HCT116 (cell line): ENCODE measurements at regions not wholly inside any gene's neighbourhood (a gene's known extent, or its start where the extent isn't known, plus 50 kb on each side); places are given as distances from the start of the nearest gene placed in this dataset.

Source experiments
- ATAC-seq: fragments of 200-7000 bp; cut with Tn5 transposase; 2 replicates; pipeline ENCODE4 v1.9.1; 2020; ENCODE audit warnings: mild to moderate bottlenecking, moderate library complexity
- BruUV-seq: library from RNA; stranded (reverse); fragments of 400-500 nt; replicated peaks from 2 replicates; lab custom pipeline; 2021; lab: Mats Ljungman, UMichigan
- CTCF ChIA-PET: fragments of 300-600 bp; sonication (Branson Sonifier 250); formaldehyde crosslinking; loops from one replicate; lab custom pipeline; 2021; ENCODE audit warnings: antibody characterized with exemption; lab: Charles Lee
- POLR2A ChIA-PET: fragments of 300-600, 350-600 bp; sonication (Branson Sonifier 250); formaldehyde crosslinking; loops from one replicate; lab custom pipeline; 2021; ENCODE audit warnings: antibody characterized with exemption; lab: Charles Lee
- RAD21 ChIA-PET, 2 experiments: fragments of 300-600 bp; sonication (Branson Sonifier 250); formaldehyde crosslinking; loops; one replicate each; lab custom pipeline; 2023; ENCODE audit warnings: low total read pairs in 2 of 2; ENCODE audit not compliant: uncharacterized antibody in 2 of 2, unreplicated experiment in 2 of 2, low non-redundant PET in 1 of 2; lab: Charles Lee
- DNase-seq: peaks from one replicate; pipeline ENCODE4 v3.0.0-alpha.2; 2010; ENCODE audit warnings: low read depth, low spot score
- H2AFZ ChIP-seq: fragments of 200-600 bp; shearing (Covaris generic), sonication (generic); 2 replicates; pipeline ENCODE4 v1.6.1; 2017; ENCODE audit warnings: low read depth, mixed run types, mixed read lengths, antibody characterized with exemption, low read length; ENCODE audit not compliant: poor library complexity, severe bottlenecking
- H3K27ac ChIP-seq: 2 replicates; pipeline ENCODE4 v1.5.1; 2012; ENCODE audit warnings: low read depth, low read length
- H3K27me3 ChIP-seq: fragments of 200-600 bp; sonication (generic); 2 replicates; pipeline ENCODE4 v1.6.1; 2016; ENCODE audit warnings: mixed run types, low read length, mixed read lengths; ENCODE audit not compliant: insufficient read depth
- H3K36me3 ChIP-seq, 2 experiments: fragments of 200-500 bp in 1 of 2; fragments of 200-600 bp in 1 of 2; sonication (Bioruptor generic) in 1 of 2; sonication (generic) in 1 of 2; 2 replicates each; pipeline versions ENCODE4 v1.5.1 to v1.6.1; 2014 to 2016; ENCODE audit warnings: low read length in 2 of 2, inconsistent platforms in 1 of 2, mixed read lengths in 1 of 2, mixed run types in 1 of 2; ENCODE audit not compliant: insufficient read depth in 2 of 2, control insufficient read depth in 1 of 2
- H3K4me1 ChIP-seq, 2 experiments: fragments of 200-600 bp in 1 of 2; sonication (generic) in 1 of 2; 2 replicates each; pipeline versions ENCODE4 v1.5.1 to v1.6.1; 2012 to 2017; ENCODE audit warnings: low read length in 2 of 2, inconsistent platforms in 1 of 2, mild to moderate bottlenecking in 1 of 2, mixed read lengths in 1 of 2, mixed run types in 1 of 2, moderate library complexity in 1 of 2; ENCODE audit not compliant: insufficient read depth in 2 of 2, control insufficient read depth in 1 of 2
- H3K4me2 ChIP-seq: fragments of 200-600 bp; sonication (generic); 2 replicates; pipeline ENCODE4 v1.6.1; 2017; ENCODE audit warnings: mixed run types, low read length, mixed read lengths
- H3K4me3 ChIP-seq, 2 experiments: fragments of 200-600 bp in 1 of 2; sonication (generic) in 1 of 2; replicated peaks in 1 of 2; 2 replicates each; pipeline ENCODE4 v1.5.1; 2011 to 2016; ENCODE audit warnings: low read length in 2 of 2, control low read depth in 1 of 2, low read depth in 1 of 2, mild to moderate bottlenecking in 1 of 2, mixed read lengths in 1 of 2, mixed run types in 1 of 2
- H3K79me2 ChIP-seq: fragments of 200-600 bp; sonication (generic); 2 replicates; pipeline ENCODE4 v1.6.1; 2017; ENCODE audit warnings: mild to moderate bottlenecking, mixed run types, low read length, moderate library complexity, mixed read lengths; ENCODE audit not compliant: insufficient read depth
- H3K9ac ChIP-seq: fragments of 200-600 bp; sonication (generic); 2 replicates; pipeline ENCODE4 v1.6.1; 2016; ENCODE audit warnings: low read length, mixed read lengths
- H3K9me2 ChIP-seq: fragments of 200-600 bp; sonication (generic), shearing (Covaris generic); 2 replicates; pipeline ENCODE4 v1.6.1; 2017; ENCODE audit warnings: mixed run types, mild to moderate bottlenecking, moderate library complexity; ENCODE audit not compliant: insufficient read depth
- H3K9me3 ChIP-seq, 2 experiments: fragments of 200-500 bp in 1 of 2; fragments of 200-600 bp in 1 of 2; sonication (Bioruptor generic) in 1 of 2; sonication (generic) in 1 of 2; 2 replicates each; pipeline ENCODE4 v1.6.1; 2014 to 2017; ENCODE audit warnings: low read length in 2 of 2, mixed read lengths in 2 of 2, inconsistent platforms in 1 of 2, low read depth in 1 of 2, mild to moderate bottlenecking in 1 of 2, mixed run types in 1 of 2, moderate library complexity in 1 of 2; ENCODE audit not compliant: control insufficient read depth in 1 of 2, insufficient read depth in 1 of 2
- H4K20me1 ChIP-seq: fragments of 200-600 bp; sonication (generic), shearing (Covaris generic); 2 replicates; pipeline ENCODE4 v1.6.1; 2017; ENCODE audit warnings: mixed run types, mild to moderate bottlenecking, moderate library complexity; ENCODE audit not compliant: insufficient read depth
- CBX3 ChIP-seq: IDR thresholded peaks from 2 replicates; pipeline ENCODE4 v1.6.1; 2012; ENCODE audit warnings: low read depth
- CEBPB ChIP-seq: IDR thresholded peaks from 2 replicates; pipeline ENCODE4 v1.6.1; 2012; ENCODE audit warnings: low read depth
- CTCF ChIP-seq, 3 experiments: fragments of 200-600 bp in 1 of 3; sonication (generic) in 1 of 3; IDR thresholded peaks in 2 of 3; conservative IDR thresholded peaks in 1 of 3; 2 replicates each; pipeline ENCODE4 v1.5.1; 2012 to 2017; ENCODE audit warnings: low read depth in 2 of 3, low read length in 2 of 3, antibody characterized with exemption in 1 of 3, borderline replicate concordance in 1 of 3, control low read depth in 1 of 3, mild to moderate bottlenecking in 1 of 3, mixed read lengths in 1 of 3, mixed run types in 1 of 3, moderate library complexity in 1 of 3; ENCODE audit not compliant: insufficient read depth in 1 of 3
- ELF1 ChIP-seq: IDR thresholded peaks from 2 replicates; pipeline ENCODE4 v1.6.1; 2012; ENCODE audit warnings: low read depth, borderline replicate concordance
- EZH2 ChIP-seq: fragments of 200-600 bp; sonication (generic); IDR thresholded peaks from 2 replicates; pipeline ENCODE4 v1.6.1; 2017; ENCODE audit warnings: antibody characterized with exemption, mixed run types
- EZH2phosphoT487 ChIP-seq: fragments of 200-600 bp; IDR thresholded peaks from 2 replicates; pipeline ENCODE4 v1.6.1; 2018; ENCODE audit warnings: antibody characterized with exemption, borderline replicate concordance
- FOSL1 ChIP-seq: IDR thresholded peaks from 2 replicates; pipeline ENCODE4 v1.6.1; 2012; ENCODE audit warnings: low read depth
- RAD21 ChIP-seq: IDR thresholded peaks from 2 replicates; pipeline ENCODE4 v1.6.1; 2012; ENCODE audit warnings: low read depth, mild to moderate bottlenecking
- SP1 ChIP-seq: IDR thresholded peaks from 2 replicates; pipeline ENCODE4 v1.6.1; 2012; ENCODE audit warnings: low read depth
- TCF7L2 ChIP-seq: IDR thresholded peaks from 2 replicates; pipeline ENCODE4 v1.7.0; 2011; ENCODE audit warnings: borderline replicate concordance, inconsistent platforms; ENCODE audit not compliant: insufficient read depth, insufficient read length; ENCODE audit errors: extremely low read depth
- ZBTB33 ChIP-seq: IDR thresholded peaks from 2 replicates; pipeline ENCODE4 v1.6.1; 2011; ENCODE audit warnings: mild to moderate bottlenecking, low read length, moderate library complexity; ENCODE audit not compliant: insufficient replicate concordance; ENCODE audit errors: extremely low read depth
- ZFX ChIP-seq: fragments of 450-650 bp; IDR thresholded peaks from 2 replicates; pipeline ENCODE4 v1.6.1; 2017
- ZNF274 ChIP-seq: fragments of 200-500 bp; sonication (Bioruptor generic); IDR thresholded peaks from 2 replicates; pipeline ENCODE4 v1.6.1; 2014; ENCODE audit warnings: mild to moderate bottlenecking, low read depth, low read length, inconsistent platforms
- intact Hi-C: fragments of 100-400 bp; cut with micrococcal nuclease; formaldehyde crosslinking; loops from 2 replicates; pipeline ENCODE4 v1.10.0; 2022

DNA sequence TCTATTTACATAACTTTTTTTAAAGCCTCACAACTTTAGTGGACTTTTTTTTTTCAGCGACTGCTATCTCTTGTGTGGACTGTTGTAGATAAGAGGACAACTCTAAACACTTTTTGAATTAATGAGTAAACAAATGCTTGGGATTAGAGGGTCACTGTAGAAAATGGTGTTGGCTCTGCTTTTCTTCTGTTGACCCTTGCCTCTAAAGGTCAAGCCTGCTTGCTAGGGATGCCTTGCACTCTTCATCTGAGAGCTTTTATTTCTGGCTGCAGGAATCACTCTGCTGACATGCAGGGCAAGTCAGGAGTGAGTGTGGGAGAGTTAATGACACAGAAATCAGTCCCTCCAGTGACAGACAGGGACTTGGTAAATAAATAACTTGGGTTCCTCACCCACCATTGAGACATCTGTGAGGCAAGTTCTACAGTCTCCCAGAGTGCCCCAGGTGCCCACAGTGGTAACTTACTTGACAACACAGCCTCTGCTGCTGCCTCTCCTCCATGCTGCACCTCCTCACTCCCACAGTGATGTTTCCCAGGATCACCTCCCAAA, 390.1 kb downstream of the IL20RB start:
- Histone ChIP-seq H3K36me3 (no peaks in the 10 kb centered on the region), H3K9ac (no peak overlapping the region), H4K20me1 (no peaks in the 10 kb centered on the region), H3K9me2 (no peaks in the 10 kb centered on the region), H3K27me3 (0 out of 2 replicates have a peak, but pooled peaks cover 2% of the 10 kb centered on the region), H2AFZ (no peak overlapping the region), H3K27ac (no peak overlapping the region), H3K79me2 (no peaks in the 10 kb centered on the region), H3K9me3 (no peaks in the 10 kb centered on the region), H3K4me3 (no peak overlapping the region), H3K4me2 (no peak overlapping the region), H3K4me1 (no peaks in the 10 kb centered on the region)
- RAD21 ChIA-PET = no interaction called here
- CTCF ChIA-PET = no interaction called here
- TF ChIP-seq FOSL1 (no peak), RAD21 (no peak), CTCF (IDR thresholded peaks at IDR 0.05 in 2 of 3, conservative IDR thresholded peaks at IDR 0.05 in 1 of 3; ENCODE audit: borderline replicate concordance in 1 of 3, insufficient read depth in 1 of 3, low read depth in 2 of 3, low read length in 2 of 3) (no peak), ZNF274 (no peak), SP1 (no peak), ZBTB33 (no peak), CEBPB (no peak), CBX3 (no peak), ZFX (no peak), EZH2phosphoT487 (no peak), EZH2 (no peak), TCF7L2 (no peak), ELF1 (no peak)
- POLR2A ChIA-PET = no interaction called here
- ATAC-seq = no peak
- no TSS peak for BruUV-seq
- DNase-seq = no peak
- intact Hi-C loops = no loop called here
